Endothelial cell of umbilical vein (primary cell): ENCODE measurements at regions not wholly inside any gene's neighbourhood (a gene's known extent, or its start where the extent isn't known, plus 50 kb on each side); places are given as distances from the start of the nearest gene placed in this dataset.
"Not testable (repeated sequence)": the region's sequence is repeated elsewhere in the genome, so short reads cannot be mapped to it uniquely, and the experiment has no call there.

ENCODE experiments used
- BruUV-seq: library from RNA; stranded (reverse); fragments of 400-500 nt; replicated peaks from 2 replicates; lab custom pipeline; 2021; lab: Mats Ljungman, UMichigan
- CTCF ChIA-PET: fragments of 300-600, 350-600 bp; sonication (Branson Sonifier 250); formaldehyde crosslinking; loops from one replicate; lab custom pipeline; 2021; ENCODE audit warnings: antibody characterized with exemption, inconsistent platforms; lab: Charles Lee
- POLR2A ChIA-PET: fragments of 300-600, 350-600 bp; sonication (Branson Sonifier 250); formaldehyde crosslinking; loops from one replicate; lab custom pipeline; 2021; ENCODE audit warnings: antibody characterized with exemption, inconsistent platforms; lab: Charles Lee
- DNase-seq: peaks from one replicate; pipeline ENCODE4 v3.0.0-alpha.2; 2011; ENCODE audit warnings: low read depth, low spot score
- FAIRE-seq: peaks from 2 replicates; lab custom pipeline; 2011; peaks lifted over from hg19 to GRCh38; lab: Jason Lieb, UNC
- H2AFZ ChIP-seq: 2 replicates; pipeline ENCODE4 v1.6.0; 2012; ENCODE audit warnings: low read depth, low read length, control low read depth, inconsistent platforms
- H3K27ac ChIP-seq: 2 replicates; pipeline ENCODE4 v1.5.1; 2011; ENCODE audit warnings: low read depth, mild to moderate bottlenecking, control low read depth, low read length, moderate library complexity; ENCODE audit not compliant: insufficient read depth
- H3K27me3 ChIP-seq, 2 experiments: 2 replicates each; pipeline versions ENCODE4 v1.6.0 to v1.6.1; 2011; ENCODE audit warnings: low read length in 2 of 2, mixed read lengths in 1 of 2; ENCODE audit not compliant: control insufficient read depth in 2 of 2, insufficient read depth in 2 of 2
- H3K36me3 ChIP-seq, 2 experiments: 2 replicates in 1 of 2; 3 replicates in 1 of 2; pipeline ENCODE4 v1.5.1; 2011; ENCODE audit warnings: low read length in 2 of 2, mild to moderate bottlenecking in 1 of 2, moderate library complexity in 1 of 2; ENCODE audit not compliant: control insufficient read depth in 2 of 2, insufficient read depth in 2 of 2; ENCODE audit errors: extremely low read depth in 1 of 2
- H3K4me1 ChIP-seq: 3 replicates; pipeline ENCODE4 v1.5.1; 2011; ENCODE audit warnings: mild to moderate bottlenecking, low read length; ENCODE audit not compliant: control insufficient read depth, insufficient read depth; ENCODE audit errors: extremely low read depth
- H3K4me2 ChIP-seq: 2 replicates; pipeline ENCODE4 v1.6.1; 2011; ENCODE audit warnings: low read length, control low read depth, mixed read lengths; ENCODE audit not compliant: insufficient read depth
- H3K4me3 ChIP-seq, 3 experiments: fragments of 200-600 bp in 1 of 3; sonication (generic), shearing (Covaris generic) in 1 of 3; replicated peaks in 1 of 3; 2 replicates each; pipeline ENCODE4 v1.5.1; 2011 to 2016; ENCODE audit warnings: control low read depth in 3 of 3, low read length in 3 of 3, mild to moderate bottlenecking in 2 of 3, inconsistent platforms in 1 of 3, low read depth in 1 of 3, moderate library complexity in 1 of 3; ENCODE audit not compliant: insufficient read depth in 1 of 3
- H3K79me2 ChIP-seq: 2 replicates; pipeline ENCODE4 v1.6.0; 2012; ENCODE audit warnings: low read length, inconsistent platforms; ENCODE audit not compliant: control insufficient read depth, insufficient read depth
- H3K9ac ChIP-seq: replicated peaks from 2 replicates; pipeline ENCODE3; 2011; ENCODE audit warnings: low read length, control low read depth; ENCODE audit not compliant: insufficient read depth; ENCODE audit errors: extremely low read depth
- H3K9me1 ChIP-seq: replicated peaks from 3 replicates; pipeline ENCODE4 v1.6.0; 2011; ENCODE audit warnings: mild to moderate bottlenecking, low read length; ENCODE audit not compliant: control insufficient read depth, insufficient read depth; ENCODE audit errors: extremely low read depth
- H3K9me3 ChIP-seq: replicated peaks from 2 replicates; pipeline ENCODE4 v1.5.1; 2012; ENCODE audit warnings: low read length, inconsistent platforms; ENCODE audit not compliant: control insufficient read depth, insufficient read depth
- H4K20me1 ChIP-seq: replicated peaks from 2 replicates; pipeline ENCODE3; 2011; ENCODE audit warnings: mild to moderate bottlenecking, low read length; ENCODE audit not compliant: control insufficient read depth, insufficient read depth; ENCODE audit errors: extremely low read depth
- EZH2 ChIP-seq: IDR thresholded peaks from 2 replicates; pipeline ENCODE4 v1.6.1; 2012; ENCODE audit warnings: borderline replicate concordance, low read depth, mild to moderate bottlenecking, moderate library complexity, low read length, inconsistent platforms; ENCODE audit not compliant: severe bottlenecking
- FOS ChIP-seq: IDR thresholded peaks from 2 replicates; pipeline ENCODE4 v1.6.1; 2011; ENCODE audit warnings: mild to moderate bottlenecking, low read length, moderate library complexity, borderline replicate concordance; ENCODE audit not compliant: insufficient read depth
- POLR2A ChIP-seq: IDR thresholded peaks from 2 replicates; pipeline ENCODE4 v1.6.1; 2012; ENCODE audit warnings: low read depth, mild to moderate bottlenecking, control low read depth, low read length
- dilution Hi-C: fragments of 300-500 bp; cut with MboI; formaldehyde crosslinking; loops from one replicate; pipeline ENCODE4 v1.15.0; 2019; ENCODE audit warnings: low sequenced_read_pairs; ENCODE audit not compliant: extremely low pct_ligation_motif_present
- intact Hi-C: fragments of 100-400 bp; cut with micrococcal nuclease; formaldehyde crosslinking; loops from one replicate; pipeline ENCODE4 v1.10.0; 2022

DNA sequence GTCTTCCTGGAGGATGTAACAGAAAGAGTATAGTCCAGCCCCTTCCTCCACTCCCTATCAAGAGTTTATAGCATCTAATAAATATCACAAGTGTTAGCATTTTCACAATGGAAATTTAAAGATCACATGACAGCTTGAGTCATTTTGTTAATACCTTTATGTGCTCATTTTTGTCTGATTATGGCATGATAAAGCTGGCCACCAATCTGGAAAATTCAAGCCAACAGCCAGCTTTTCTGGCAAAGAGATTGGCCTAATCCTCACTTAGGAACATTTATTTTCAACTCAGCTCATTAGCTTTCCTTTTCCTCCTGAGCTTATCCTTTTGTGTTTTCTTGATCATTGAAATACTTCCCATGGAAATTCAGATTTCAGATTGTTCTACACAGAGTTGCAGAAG is 262.9 kb upstream of the RBMS1 start:
- H3K4me2 ChIP-seq, result no peak overlapping the region
- dilution Hi-C loops, result no loop called here
- no peak for DNase-seq

DNA sequence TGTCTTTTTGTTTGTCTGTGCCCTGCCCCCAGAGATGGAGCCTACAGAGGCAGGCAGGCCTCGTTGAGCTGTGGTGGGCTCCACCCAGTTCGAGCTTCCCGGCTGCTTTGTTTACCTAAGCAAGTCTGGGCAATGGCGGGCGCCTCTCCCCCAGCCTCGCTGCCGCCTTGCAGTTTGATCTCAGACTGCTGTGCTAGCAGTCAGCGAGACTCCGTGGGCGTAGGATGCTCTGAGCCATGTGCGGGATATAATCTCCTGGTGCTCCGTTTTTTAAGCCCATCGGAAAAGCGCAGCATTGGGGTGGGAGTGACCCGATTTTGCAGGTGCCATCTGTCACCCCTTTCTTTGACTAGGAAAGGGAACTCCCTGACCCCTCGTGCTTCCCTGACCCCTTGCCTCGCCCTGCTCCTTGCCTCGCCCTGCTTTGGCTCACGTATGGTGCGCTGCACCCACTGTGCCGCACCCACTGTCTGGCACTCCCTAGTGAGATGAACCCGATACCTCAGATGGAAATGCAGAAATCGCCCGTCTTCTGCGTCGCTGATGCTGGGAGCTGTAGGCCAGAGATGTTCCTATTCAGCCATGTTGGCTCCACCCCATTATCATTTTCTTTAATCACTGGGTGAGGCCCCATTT is 269.0 kb upstream of the RBMS1 start:
- BruUV-seq, dilution Hi-C loops: not testable (repeated sequence)

More for the DNA sequence above, 262.9 kb upstream of the RBMS1 start:
- Histone ChIP-seq H3K79me2 (no peaks in the 10 kb centered on the region), H3K9ac (no peak overlapping the region), H3K27ac (no peak overlapping the region), H3K4me3 (no peak overlapping the region), H3K9me1 (no peaks in the 10 kb centered on the region), H2AFZ (no peak overlapping the region), H3K4me1 (peaks cover 15% of the 10 kb centered on the region), H3K9me3 (no peaks in the 10 kb centered on the region), H3K36me3 (no peaks in the 10 kb centered on the region), H3K27me3 (no peaks in the 10 kb centered on the region), H4K20me1 (no peaks in the 10 kb centered on the region)
- POLR2A ChIA-PET, result no interaction called here
- no peak for TF ChIP-seq POLR2A
- TF ChIP-seq EZH2, result no peak
- no peak for TF ChIP-seq FOS
- no TSS peak for BruUV-seq
- CTCF ChIA-PET, result no interaction called here
- intact Hi-C loops, result no loop called here
- no peak for FAIRE-seq

More for the DNA sequence above, 269.0 kb upstream of the RBMS1 start:
- H3K79me2 ChIP-seq, H3K27me3 ChIP-seq, H3K9me1 ChIP-seq, H3K27ac ChIP-seq, POLR2A ChIA-PET, H3K36me3 ChIP-seq, H3K4me1 ChIP-seq, H3K4me2 ChIP-seq, CTCF ChIA-PET, H2AFZ ChIP-seq, DNase-seq, intact Hi-C loops, H3K9ac ChIP-seq, H3K4me3 ChIP-seq, H3K9me3 ChIP-seq, H4K20me1 ChIP-seq, FAIRE-seq: not testable (repeated sequence)
